ENCODE measurements at regions not wholly inside any gene's neighbourhood (a gene's known extent, or its start where the extent isn't known, plus 50 kb on each side); places are given as distances from the start of the nearest gene placed in this dataset.
A peak's percentile ranks its signal among the peaks of the same experiment; 100 is the strongest.

DNA sequence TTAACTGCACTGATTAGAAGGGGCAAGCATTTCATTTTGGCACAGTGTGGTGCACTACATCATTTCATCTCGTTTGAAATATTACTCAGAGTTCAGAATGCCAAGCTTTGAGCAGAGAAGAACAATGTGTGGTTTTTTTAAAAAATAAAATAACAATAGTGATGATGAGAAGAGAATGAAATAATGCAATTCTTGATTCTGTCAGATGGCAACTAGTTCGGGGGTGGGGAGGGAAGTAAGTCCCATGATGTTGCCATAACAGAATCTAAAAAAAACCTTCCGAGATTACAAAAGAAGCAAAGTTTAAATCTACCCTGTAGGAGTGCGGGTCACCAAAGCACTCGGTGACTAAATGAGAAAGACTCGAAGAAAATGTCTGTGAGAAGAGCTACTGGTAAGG, 490.4 kb downstream of the NR4A2 start:
- peak overlapping the region; percentile 92 for H3K27ac ChIP-seq (ENCODE audit: insufficient read length, low read depth, low read length)

More for the DNA sequence above, 490.4 kb downstream of the NR4A2 start:
- Mint-ChIP-seq H3K27ac (peak overlapping the region; percentile 76 to 90 (median 87); a peak in 6 of 7 replicates), H3K4me1 (peaks cover 32 to 47% of the 10 kb centered on the region in 2 experiments), H3K36me3 (ENCODE audit: insufficient read depth in 1 of 3, low read depth in 3 of 3) (no peaks in the 10 kb centered on the region), H3K9me3 (no peaks in the 10 kb centered on the region), H3K27me3 (ENCODE audit: low read depth) (no peaks in the 10 kb centered on the region), H3K4me3 (0 out of 5 replicates have a peak overlapping the region, but pooled peaks of 1 of the 2 experiments have one; percentile 1)
- Histone ChIP-seq H3K23ac (ENCODE audit: insufficient read length, low read depth, low read length) (no peak overlapping the region), H3K18ac (ENCODE audit: insufficient read length, low read depth, low read length) (no peak overlapping the region), H2BK120ac (ENCODE audit: low read depth, low read length, poor library complexity, severe bottlenecking) (no peak overlapping the region), H3K23me2 (ENCODE audit: insufficient read length, low read depth, low read length, poor library complexity, severe bottlenecking) (no peaks in the 10 kb centered on the region), H4K20me1 (ENCODE audit: control insufficient read depth, insufficient read depth, insufficient read length) (no peaks in the 10 kb centered on the region), H3K79me2 (ENCODE audit: insufficient read depth, low read length) (no peaks in the 10 kb centered on the region), H4K8ac (replicated peaks; ENCODE audit: insufficient read length, low read depth, low read length) (no peak overlapping the region), H2BK12ac (ENCODE audit: insufficient read length, low read depth, low read length) (no peak overlapping the region), H3K27me3 (ENCODE audit: insufficient read depth, low read length) (no peaks in the 10 kb centered on the region), H2BK15ac (ENCODE audit: low read depth, low read length) (no peak overlapping the region), H3K79me1 (ENCODE audit: insufficient read depth, low read depth, low read length, poor library complexity, severe bottlenecking) (no peaks in the 10 kb centered on the region), H2AFZ (ENCODE audit: low read length) (no peak overlapping the region), H3K4me2 (ENCODE audit: insufficient read depth, insufficient read length, low read length) (peak overlapping the region; percentile 57), H4K91ac (ENCODE audit: insufficient read length, low read depth, low read length) (no peak overlapping the region), H2BK5ac (ENCODE audit: insufficient read length, low read length) (no peak overlapping the region), H3K4me1 (ENCODE audit: insufficient read depth, low read length) (peaks cover 12% of the 10 kb centered on the region; the same call in 1 of the 2 replicates), H2AK5ac (ENCODE audit: insufficient read length, low read length) (no peak overlapping the region), H3K14ac (ENCODE audit: insufficient read depth, low read length) (no peak overlapping the region), H3T11ph (ENCODE audit: low read length) (peak overlapping the region; percentile 53), H3K56ac (ENCODE audit: insufficient read length, low read depth, low read length) (no peak overlapping the region), H3K4ac (ENCODE audit: low read depth, low read length) (no peak overlapping the region), H3K9ac (ENCODE audit: extremely low read depth, insufficient read length, low read length) (no peak overlapping the region), H3K9me3 (ENCODE audit: control insufficient read depth, low read depth, low read length) (no peaks in the 10 kb centered on the region), H4K5ac (ENCODE audit: insufficient read length, low read depth, low read length) (no peak overlapping the region), H2BK20ac (ENCODE audit: low read depth, low read length, poor library complexity, severe bottlenecking) (no peak overlapping the region)
- no peak for DNase-seq
- TF ChIP-seq, protein P1, sequence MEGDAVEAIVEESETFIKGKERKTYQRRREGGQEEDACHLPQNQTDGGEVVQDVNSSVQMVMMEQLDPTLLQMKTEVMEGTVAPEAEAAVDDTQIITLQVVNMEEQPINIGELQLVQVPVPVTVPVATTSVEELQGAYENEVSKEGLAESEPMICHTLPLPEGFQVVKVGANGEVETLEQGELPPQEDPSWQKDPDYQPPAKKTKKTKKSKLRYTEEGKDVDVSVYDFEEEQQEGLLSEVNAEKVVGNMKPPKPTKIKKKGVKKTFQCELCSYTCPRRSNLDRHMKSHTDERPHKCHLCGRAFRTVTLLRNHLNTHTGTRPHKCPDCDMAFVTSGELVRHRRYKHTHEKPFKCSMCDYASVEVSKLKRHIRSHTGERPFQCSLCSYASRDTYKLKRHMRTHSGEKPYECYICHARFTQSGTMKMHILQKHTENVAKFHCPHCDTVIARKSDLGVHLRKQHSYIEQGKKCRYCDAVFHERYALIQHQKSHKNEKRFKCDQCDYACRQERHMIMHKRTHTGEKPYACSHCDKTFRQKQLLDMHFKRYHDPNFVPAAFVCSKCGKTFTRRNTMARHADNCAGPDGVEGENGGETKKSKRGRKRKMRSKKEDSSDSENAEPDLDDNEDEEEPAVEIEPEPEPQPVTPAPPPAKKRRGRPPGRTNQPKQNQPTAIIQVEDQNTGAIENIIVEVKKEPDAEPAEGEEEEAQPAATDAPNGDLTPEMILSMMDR (conservative IDR thresholded peaks at IDR 0.05) = no peak
- no CpG with 5 or more reads among the region's 6 CpGs for WGBS (ENCODE audit: extremely low coverage, insufficient read length, low lambda C conversion rate)

Data from H9 (cell line).